CD14-positive monocyte (primary cell): ENCODE measurements at regions not wholly inside any gene's neighbourhood (a gene's known extent, or its start where the extent isn't known, plus 50 kb on each side); places are given as distances from the start of the nearest gene placed in this dataset.

ENCODE experiments used
- DNase-seq, 3 donors: peaks; one replicate each; pipeline ENCODE4 v3.0.0-alpha.2; 2011 to 2022
- H2AFZ ChIP-seq: 2 replicates; pipeline ENCODE4 v1.6.0; 2012; ENCODE audit warnings: mild to moderate bottlenecking, low read depth, low read length, inconsistent platforms; ENCODE audit not compliant: insufficient read depth, poor library complexity, severe bottlenecking
- H3K27ac ChIP-seq, 2 donors: 1 replicate in 1 of 2; 2 replicates in 1 of 2; pipeline ENCODE4 v1.5.1; 2012 to 2013; ENCODE audit warnings: low read length in 2 of 2, control low read depth in 1 of 2, inconsistent platforms in 1 of 2, low read depth in 1 of 2, mild to moderate bottlenecking in 1 of 2
- H3K27me3 ChIP-seq, 2 donors: one replicate each; pipeline versions ENCODE4 v1.6.0 to v1.6.1; 2011 to 2013; ENCODE audit warnings: low read length in 2 of 2; ENCODE audit not compliant: control insufficient read depth in 2 of 2, insufficient read depth in 2 of 2
- H3K36me3 ChIP-seq, 2 donors: replicated peaks in 1 of 2; 1 replicate in 1 of 2; 2 replicates in 1 of 2; pipeline versions ENCODE4 v1.5.1 to v1.6.1; 2012 to 2013; ENCODE audit warnings: low read length in 2 of 2, control low read depth in 1 of 2, inconsistent platforms in 1 of 2, mild to moderate bottlenecking in 1 of 2; ENCODE audit not compliant: insufficient read depth in 2 of 2, control insufficient read depth in 1 of 2
- H3K4me1 ChIP-seq, 2 donors: 1 replicate in 1 of 2; 2 replicates in 1 of 2; pipeline versions ENCODE4 v1.5.1 to v1.6.1; 2012 to 2013; ENCODE audit warnings: low read length in 2 of 2, control low read depth in 1 of 2, inconsistent platforms in 1 of 2, mild to moderate bottlenecking in 1 of 2, moderate library complexity in 1 of 2; ENCODE audit not compliant: insufficient read depth in 2 of 2, control insufficient read depth in 1 of 2
- H3K4me2 ChIP-seq: replicated peaks from 2 replicates; pipeline ENCODE3; 2012; ENCODE audit warnings: low read length, moderate library complexity, mild to moderate bottlenecking; ENCODE audit not compliant: poor library complexity, severe bottlenecking; ENCODE audit errors: extremely low read depth
- H3K4me3 ChIP-seq, 3 experiments: fragments of 200-600 bp in 1 of 3; sonication (generic) in 1 of 3; replicated peaks in 1 of 3; 1 replicate in 2 of 3; 2 replicates in 1 of 3; pipeline ENCODE4 v1.5.1; 2011 to 2013; ENCODE audit warnings: low read length in 3 of 3, mild to moderate bottlenecking in 3 of 3, control low read depth in 2 of 3, low read depth in 2 of 3, inconsistent platforms in 1 of 3, moderate library complexity in 1 of 3
- H3K79me2 ChIP-seq: 2 replicates; pipeline ENCODE4 v1.6.0; 2012; ENCODE audit warnings: mild to moderate bottlenecking, control low read depth, inconsistent platforms, low read length, moderate library complexity; ENCODE audit not compliant: insufficient read depth
- H3K9ac ChIP-seq: 2 replicates; pipeline ENCODE4 v1.6.0; 2017; ENCODE audit warnings: low read length, mild to moderate bottlenecking; ENCODE audit not compliant: insufficient read depth, poor library complexity, severe bottlenecking
- H3K9me3 ChIP-seq, 2 donors: replicated peaks in 1 of 2; 1 replicate in 1 of 2; 2 replicates in 1 of 2; pipeline versions ENCODE4 v1.5.1 to v1.6.1; 2012 to 2013; ENCODE audit warnings: low read length in 2 of 2, control low read depth in 1 of 2; ENCODE audit not compliant: control insufficient read depth in 1 of 2, insufficient read depth in 1 of 2
- H4K20me1 ChIP-seq: 2 replicates; pipeline ENCODE4 v1.6.0; 2012; ENCODE audit warnings: mild to moderate bottlenecking, low read length, control low read depth, moderate library complexity; ENCODE audit not compliant: insufficient read depth
- H3K27ac Mint-ChIP-seq, 7 donors: one replicate each; pipeline ENCODE4 v1.8.0; 2020; ENCODE audit warnings: mild to moderate bottlenecking in 7 of 7, mixed read lengths in 7 of 7, moderate library complexity in 6 of 7, inconsistent platforms in 2 of 7
- H3K27me3 Mint-ChIP-seq, 3 donors: one replicate each; pipeline ENCODE4 v1.8.0; 2021 to 2022; ENCODE audit warnings: low read depth in 3 of 3, mild to moderate bottlenecking in 3 of 3, mixed read lengths in 3 of 3, moderate library complexity in 3 of 3, inconsistent platforms in 1 of 3
- H3K36me3 Mint-ChIP-seq, 2 donors: one replicate each; pipeline ENCODE4 v1.8.0; 2020; ENCODE audit warnings: mixed read lengths in 2 of 2, inconsistent platforms in 1 of 2, mild to moderate bottlenecking in 1 of 2
- H3K4me1 Mint-ChIP-seq: one replicate; pipeline ENCODE4 v1.8.0; 2020; ENCODE audit warnings: mild to moderate bottlenecking, mixed read lengths
- H3K4me3 Mint-ChIP-seq, 2 donors: one replicate each; pipeline ENCODE4 v1.8.0; 2020; ENCODE audit warnings: mild to moderate bottlenecking in 2 of 2, mixed read lengths in 2 of 2, moderate library complexity in 1 of 2
- H3K9me3 Mint-ChIP-seq, 7 donors: one replicate each; pipeline ENCODE4 v1.8.0; 2020 to 2022; ENCODE audit warnings: mixed read lengths in 7 of 7, mild to moderate bottlenecking in 6 of 7, moderate library complexity in 6 of 7, inconsistent platforms in 2 of 7
- WGBS: methylation state at CpG from one replicate; pipeline ENCODE4 v1.1.5; 2013; ENCODE audit warnings: missing lambda C conversion rate; ENCODE audit not compliant: insufficient coverage; 5-methylcytosine and 5-hydroxymethylcytosine counted together
- intact Hi-C, 2 donors: fragments of 100-400 bp; cut with micrococcal nuclease; formaldehyde crosslinking; loops; one replicate each; pipeline versions ENCODE4 v1.15.0 to v1.15.1; 2023
- TF ChIP-seq, protein P1 (sequence below): fragments of 200-600 bp; IDR thresholded peaks from one replicate; pipeline ENCODE4 v1.8.0; 2022; ENCODE audit warnings: antibody characterized with exemption, mild to moderate bottlenecking

DNA sequence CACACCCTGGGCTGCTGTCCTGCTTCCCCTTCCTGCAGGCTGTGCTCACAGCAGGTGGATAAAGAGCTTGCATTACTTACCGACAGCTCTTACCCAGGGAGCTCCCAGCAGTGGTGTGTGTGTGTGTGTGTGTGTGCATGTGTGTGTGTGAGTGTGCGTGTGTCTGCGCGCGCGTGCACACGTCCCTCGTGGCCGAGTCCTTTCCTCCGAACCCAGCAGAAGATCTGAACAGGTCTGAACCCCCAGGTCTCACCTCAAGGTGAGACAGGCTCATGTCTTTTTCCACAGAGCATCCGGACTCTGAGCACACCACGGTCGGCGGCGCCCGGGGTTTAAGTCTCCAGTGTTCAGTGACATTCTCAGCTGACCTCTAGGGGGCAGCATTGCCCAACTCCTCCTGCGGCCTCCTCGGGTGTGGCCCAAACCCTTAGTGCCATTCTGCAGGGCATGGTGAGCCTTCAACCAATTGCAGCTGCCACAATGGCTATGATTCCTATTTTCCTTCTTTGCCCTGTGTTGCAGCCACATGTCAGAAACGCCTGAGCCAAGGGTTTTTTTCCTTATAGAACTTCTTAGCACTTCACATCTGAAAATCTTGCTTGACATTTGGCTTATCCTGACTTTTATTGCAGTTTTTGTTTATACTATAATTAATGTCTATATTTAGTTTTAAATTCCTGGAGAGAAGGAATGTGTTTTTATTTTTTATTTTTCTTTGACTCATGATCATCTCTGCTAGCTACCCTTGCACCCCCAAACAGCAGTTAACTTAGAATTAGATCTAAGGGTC is 64.1 kb upstream of the KLHL25 start:
- Histone ChIP-seq H4K20me1 (no peaks in the 10 kb centered on the region), H3K4me1 (peaks cover 0 to 4% of the 10 kb centered on the region in 2 donors), H3K4me3 (no peak overlapping the region), H3K4me2 (peak overlapping the region; percentile 44), H3K27me3 (peaks cover 0 to 14% of the 10 kb centered on the region in 2 donors), H2AFZ (peak overlapping the region; percentile 65), H3K36me3 (no peaks in the 10 kb centered on the region), H3K79me2 (no peaks in the 10 kb centered on the region), H3K9me3 (no peaks in the 10 kb centered on the region), H3K27ac (no peak overlapping the region), H3K9ac (no peak overlapping the region)
- Mint-ChIP-seq H3K36me3 (no peaks in the 10 kb centered on the region), H3K27ac (peak overlapping the region in 1 of 7 donors; percentile 55), H3K4me3 (peak overlapping the region; percentile 31 to 76), H3K27me3 (peaks cover 20 to 30% (median 26%) of the 10 kb centered on the region in 3 donors), H3K9me3 (peaks cover 0 to 1% (median 0%) of the 10 kb centered on the region in 7 donors), H3K4me1 (peaks cover 7% of the 10 kb centered on the region)
- intact Hi-C loops: no loop called here
- TF ChIP-seq, protein P1, sequence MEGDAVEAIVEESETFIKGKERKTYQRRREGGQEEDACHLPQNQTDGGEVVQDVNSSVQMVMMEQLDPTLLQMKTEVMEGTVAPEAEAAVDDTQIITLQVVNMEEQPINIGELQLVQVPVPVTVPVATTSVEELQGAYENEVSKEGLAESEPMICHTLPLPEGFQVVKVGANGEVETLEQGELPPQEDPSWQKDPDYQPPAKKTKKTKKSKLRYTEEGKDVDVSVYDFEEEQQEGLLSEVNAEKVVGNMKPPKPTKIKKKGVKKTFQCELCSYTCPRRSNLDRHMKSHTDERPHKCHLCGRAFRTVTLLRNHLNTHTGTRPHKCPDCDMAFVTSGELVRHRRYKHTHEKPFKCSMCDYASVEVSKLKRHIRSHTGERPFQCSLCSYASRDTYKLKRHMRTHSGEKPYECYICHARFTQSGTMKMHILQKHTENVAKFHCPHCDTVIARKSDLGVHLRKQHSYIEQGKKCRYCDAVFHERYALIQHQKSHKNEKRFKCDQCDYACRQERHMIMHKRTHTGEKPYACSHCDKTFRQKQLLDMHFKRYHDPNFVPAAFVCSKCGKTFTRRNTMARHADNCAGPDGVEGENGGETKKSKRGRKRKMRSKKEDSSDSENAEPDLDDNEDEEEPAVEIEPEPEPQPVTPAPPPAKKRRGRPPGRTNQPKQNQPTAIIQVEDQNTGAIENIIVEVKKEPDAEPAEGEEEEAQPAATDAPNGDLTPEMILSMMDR: peak; percentile 91
- peak; percentile 36 to 54 (median 53) for DNase-seq
- WGBS: 2% methylated on average over 12 of the region's 19 CpGs

GRCh38 chr15:85859671-85860070 is 64.9 kb upstream of the KLHL25 start:
- H3K4me1 ChIP-seq: peaks cover 0 to 4% of the 10 kb centered on the region in 2 donors
- intact Hi-C loops: no loop called here
- H3K79me2 ChIP-seq: no peaks in the 10 kb centered on the region
- no peaks in the 10 kb centered on the region for H3K9me3 ChIP-seq
- H3K36me3 ChIP-seq: no peaks in the 10 kb centered on the region
- H2AFZ ChIP-seq: no peak overlapping the region
- H3K27ac Mint-ChIP-seq: no peak overlapping the region
- 90% methylated on average over 2 of the region's 3 CpGs for WGBS
- DNase-seq: no peak
- no peaks in the 10 kb centered on the region for H3K36me3 Mint-ChIP-seq
- H3K27me3 Mint-ChIP-seq: peaks cover 18 to 32% (median 30%) of the 10 kb centered on the region in 3 donors
- H3K4me2 ChIP-seq: no peak overlapping the region
- H3K27ac ChIP-seq: no peak overlapping the region
- H4K20me1 ChIP-seq: no peaks in the 10 kb centered on the region
- H3K4me3 Mint-ChIP-seq: no peak overlapping the region
- H3K4me1 Mint-ChIP-seq: peaks cover 4% of the 10 kb centered on the region
- H3K9me3 Mint-ChIP-seq: peaks cover 0 to 1% (median 0%) of the 10 kb centered on the region in 7 donors
- H3K4me3 ChIP-seq: no peak overlapping the region
- H3K9ac ChIP-seq: no peak overlapping the region
- peaks cover 0 to 14% of the 10 kb centered on the region in 2 donors for H3K27me3 ChIP-seq
- TF ChIP-seq, protein P1: no peak
